Renal cortical epithelial cell (primary cell): ENCODE measurements at regions not wholly inside any gene's neighbourhood (a gene's known extent, or its start where the extent isn't known, plus 50 kb on each side); places are given as distances from the start of the nearest gene placed in this dataset.

Source experiments
- DNase-seq: peaks from one replicate; pipeline ENCODE4 v3.0.0-alpha.2; 2011; ENCODE audit warnings: low read depth

DNA sequence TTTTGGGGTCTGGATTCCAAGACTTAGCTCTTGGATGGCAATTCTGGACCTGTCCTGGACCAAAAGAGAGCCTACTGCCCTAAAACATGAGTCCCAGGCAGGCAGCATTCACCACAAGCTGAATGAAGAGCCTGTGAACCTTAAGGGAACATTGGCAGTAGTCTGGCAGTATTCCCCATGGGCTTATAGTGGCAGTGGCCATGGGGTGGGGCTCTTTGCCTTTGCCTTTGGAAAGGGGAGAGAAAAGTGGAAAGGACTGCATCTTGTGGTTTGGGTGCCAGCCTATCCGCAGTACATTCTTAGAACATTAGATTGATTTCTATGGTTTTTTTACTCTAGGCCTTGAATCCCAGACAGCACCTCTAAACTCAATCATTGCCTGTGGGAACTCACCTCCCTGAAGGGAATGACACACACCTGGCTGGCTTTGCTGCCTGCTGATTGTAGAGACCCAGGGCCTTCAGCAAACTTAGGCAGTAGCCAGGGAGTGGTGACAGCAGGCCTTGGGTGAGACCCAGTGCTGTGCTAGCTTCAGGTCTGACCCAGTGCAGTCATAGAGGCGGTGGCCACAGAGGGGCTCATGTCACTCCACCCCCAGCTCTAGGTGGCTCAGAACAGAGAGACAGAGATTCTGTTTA lies 216.3 kb downstream of the CETN3 start:
- no peak for DNase-seq

DNA sequence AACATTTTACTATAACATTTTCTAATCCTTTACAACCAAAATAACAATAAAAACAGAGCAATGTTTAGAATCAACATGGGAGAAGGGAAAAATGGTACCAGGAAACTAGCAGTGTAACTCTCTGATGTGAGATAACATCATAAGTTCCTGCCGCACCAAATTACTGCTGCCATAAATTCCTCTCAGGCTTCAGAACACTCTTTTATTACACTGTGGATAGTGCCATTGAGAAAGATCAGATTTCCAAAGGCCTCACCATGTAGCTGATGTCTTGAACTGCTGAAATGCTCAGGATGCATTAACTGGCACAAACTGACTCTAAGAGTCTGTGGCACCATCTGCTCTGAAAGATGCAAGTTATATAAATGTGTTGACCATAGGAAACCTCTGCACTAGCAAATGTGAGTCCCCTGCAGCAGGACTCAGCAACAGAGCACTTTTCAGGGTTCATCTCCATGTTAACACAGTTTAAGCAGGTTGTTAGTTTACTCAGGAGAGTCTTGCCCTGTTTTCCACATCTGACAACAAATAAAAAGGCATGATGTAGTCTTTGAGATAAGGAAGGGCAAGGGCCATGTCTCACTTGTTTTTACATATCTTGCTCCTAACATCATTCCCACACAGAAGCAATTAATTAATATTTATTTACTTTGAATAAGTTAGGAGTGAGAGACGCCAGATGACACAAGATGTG lies 218.1 kb downstream of the CETN3 start:
- DNase-seq: no peak

DNA sequence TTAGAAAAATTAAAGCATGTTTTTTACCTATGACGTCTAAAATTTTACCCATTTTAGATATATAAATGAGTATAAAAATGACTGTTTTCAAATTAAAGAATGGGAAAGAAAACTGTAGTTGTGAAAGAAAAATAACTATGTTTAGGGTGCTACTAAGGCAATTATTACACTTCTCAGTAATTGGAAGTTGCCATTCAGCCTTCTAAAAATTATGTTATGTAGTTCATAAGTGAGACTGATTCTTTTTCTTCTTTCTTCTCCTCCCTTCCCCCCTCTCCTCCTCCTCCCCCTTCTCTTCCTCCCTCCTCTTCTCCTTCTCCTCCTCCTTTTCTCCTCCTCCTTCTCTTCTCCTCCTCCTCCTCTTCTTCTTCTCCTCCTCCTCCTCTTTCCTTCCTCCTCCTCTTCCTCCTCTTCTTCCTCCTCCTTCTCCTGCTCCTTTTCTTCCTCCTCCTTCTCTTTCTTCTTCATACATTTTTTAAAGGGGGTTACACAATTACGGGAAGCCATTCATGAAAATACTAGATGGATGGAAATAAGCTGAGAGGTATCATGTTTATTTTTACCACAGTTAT lies 223.6 kb downstream of the CETN3 start:
- no peak for DNase-seq

DNA sequence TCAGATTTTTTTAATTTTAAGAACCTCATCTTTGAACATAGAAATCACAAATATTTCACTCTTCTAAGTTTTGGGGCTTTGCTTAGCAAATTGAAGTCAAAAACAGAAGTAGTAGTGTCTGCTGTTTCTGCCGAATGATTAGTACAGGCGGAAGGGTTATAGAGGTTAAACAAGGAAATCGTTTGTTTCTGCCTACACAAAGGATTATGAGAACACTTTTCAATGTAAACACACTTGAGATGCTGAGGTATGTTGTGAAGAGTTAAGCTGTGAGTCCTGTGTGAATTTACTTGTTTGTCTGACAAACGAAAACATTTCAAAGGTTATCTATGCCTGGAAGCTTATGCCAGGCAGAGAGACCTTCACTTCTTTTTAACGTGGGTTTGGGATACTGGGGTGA lies 224.8 kb downstream of the CETN3 start:
- DNase-seq: no peak

DNA sequence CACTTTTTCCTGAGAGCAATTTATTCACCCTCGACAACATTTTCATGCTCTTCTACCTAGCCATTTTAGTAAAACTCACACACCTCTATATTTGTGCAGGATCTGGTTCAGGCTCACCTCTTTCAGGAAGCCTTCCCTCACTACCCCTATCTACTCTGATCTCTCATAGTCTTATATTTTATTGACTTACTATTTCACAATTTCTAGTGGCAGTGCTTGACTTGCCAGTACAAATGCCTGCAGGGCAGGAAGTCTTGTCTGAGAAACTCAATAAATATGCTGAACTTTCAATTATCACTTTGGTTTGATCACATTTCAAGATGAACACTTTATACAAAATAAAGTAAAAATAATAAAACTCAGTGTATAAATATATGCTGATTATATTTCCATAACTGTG lies 226.8 kb downstream of the CETN3 start:
- DNase-seq: peak; percentile 3

DNA sequence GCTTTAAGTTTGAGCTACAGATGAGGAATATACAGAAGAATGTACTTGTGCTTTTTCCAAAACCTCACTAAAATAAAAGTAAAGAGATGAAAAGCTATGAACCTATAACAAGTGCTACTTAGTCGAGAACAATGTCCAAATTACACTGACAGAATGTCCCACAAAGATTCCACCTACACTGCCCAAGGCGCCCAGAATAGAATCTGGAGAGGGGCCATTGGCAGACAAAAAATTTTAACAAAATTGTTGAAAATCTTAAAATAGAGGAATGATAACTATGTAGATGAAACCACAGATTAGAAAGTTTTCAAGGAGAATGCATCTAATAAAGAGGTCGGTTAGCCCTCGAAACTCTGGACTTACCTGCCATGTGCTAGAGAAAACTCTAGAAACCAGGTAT lies 235.3 kb downstream of the CETN3 start:
- DNase-seq: no peak

DNA sequence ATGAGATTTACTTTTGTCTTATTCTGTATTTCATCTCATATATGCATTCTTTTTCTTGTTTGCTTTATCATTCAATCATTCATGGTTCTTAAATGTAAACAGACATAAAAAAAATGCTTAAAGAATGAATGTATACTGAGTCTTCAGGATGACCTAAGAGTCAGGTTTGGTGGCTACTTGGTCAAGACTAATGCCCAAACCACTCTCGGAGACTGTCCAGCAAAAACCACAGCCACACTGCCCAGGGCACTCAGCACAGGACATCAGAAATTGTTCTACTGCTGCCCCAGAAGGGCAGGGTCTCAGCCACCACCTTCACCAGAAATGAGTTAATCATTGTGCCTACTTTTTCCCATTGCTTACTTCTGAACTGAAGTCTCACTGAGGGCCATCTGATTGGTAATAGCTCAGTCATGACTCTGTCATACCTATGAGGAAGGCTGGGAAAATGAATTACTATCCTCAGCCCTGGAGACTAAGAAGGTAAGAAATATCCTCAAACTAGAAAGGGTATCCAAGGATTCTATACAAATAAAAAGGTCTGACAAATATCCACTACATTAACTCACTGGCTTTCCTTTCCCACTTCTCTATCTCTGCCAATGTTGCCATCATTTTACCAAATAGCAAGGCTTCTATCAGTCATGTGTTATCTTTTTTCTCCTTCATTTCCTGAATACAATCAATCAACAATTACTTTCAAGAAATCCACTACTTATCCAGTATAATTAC lies 236.1 kb downstream of the CETN3 start:
- no peak for DNase-seq

DNA sequence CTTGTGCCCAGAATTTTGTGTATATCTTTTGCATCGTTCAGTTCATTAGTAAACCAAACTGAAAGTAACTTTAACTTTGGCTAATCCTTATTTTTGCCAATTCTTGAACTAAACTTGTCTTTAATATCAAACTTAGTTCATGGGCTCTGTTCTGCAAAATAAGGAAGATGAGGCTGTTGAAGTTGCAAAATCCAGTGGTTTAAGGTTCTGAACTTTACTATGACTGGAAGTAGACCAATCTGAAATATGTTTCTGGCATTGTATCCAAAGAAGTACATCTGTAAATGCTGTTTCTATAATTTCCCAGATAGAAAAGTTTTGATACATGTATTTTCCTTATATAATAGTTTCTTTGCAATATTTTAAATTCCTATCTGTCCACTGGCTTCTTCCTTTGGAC lies 238.1 kb downstream of the CETN3 start:
- DNase-seq: no peak

DNA sequence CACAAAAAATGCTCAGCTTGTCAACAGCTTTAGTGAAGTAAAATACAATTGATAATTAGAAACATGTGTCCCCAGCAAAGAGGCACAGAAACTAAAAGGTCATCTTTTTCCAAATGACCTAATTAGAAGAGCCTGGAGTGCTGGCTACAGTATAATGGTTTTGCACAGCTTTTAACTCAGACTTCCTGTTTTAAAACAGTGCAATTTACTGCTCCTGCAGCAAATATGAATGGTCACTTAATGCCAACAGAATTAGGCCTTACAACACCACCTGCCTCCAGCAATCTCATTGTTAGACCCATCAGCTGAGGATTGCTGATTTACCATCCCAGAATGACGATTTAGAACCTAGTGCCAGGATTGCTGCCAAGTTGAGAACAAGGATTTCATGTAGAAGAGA lies 239.3 kb downstream of the CETN3 start:
- DNase-seq: no peak

DNA sequence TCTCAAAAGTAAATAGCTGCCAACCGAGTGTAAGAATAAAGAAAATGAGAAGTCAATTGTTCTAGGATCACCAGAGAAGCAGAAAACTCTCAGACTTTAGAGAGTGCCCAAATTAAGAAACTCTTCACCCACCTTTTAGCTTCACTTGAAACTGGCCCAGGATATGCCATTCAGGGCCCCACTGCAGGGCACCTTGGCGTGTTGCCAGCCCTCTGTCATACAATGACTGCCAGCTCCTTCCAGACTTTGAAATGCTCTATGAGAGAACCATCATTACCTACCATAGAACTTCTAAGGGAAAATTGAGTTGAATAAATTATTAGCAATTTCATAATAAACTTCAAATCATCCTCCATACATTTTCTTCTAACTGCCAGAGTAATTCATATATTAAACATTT lies 240.5 kb downstream of the CETN3 start:
- no peak for DNase-seq

DNA sequence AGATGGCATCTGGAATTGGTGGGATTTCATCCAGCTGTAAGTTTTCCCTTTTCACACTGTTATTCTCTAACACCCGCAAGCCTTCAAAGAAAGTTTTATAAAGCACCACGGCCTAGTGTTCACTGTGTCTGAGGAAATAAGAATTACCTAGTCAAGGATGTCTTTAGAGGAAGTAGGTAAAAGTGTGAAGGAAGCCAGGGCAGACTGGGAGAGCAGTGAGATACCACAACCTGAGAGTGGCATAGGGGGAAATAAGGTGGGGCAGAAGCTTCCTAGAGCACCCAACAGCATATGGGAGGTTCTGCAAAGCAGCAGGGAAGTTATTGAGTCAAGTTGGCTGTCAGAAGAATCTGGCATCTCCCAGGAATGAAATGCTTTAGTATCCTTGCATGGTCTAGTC lies 241.2 kb downstream of the CETN3 start:
- DNase-seq: no peak

DNA sequence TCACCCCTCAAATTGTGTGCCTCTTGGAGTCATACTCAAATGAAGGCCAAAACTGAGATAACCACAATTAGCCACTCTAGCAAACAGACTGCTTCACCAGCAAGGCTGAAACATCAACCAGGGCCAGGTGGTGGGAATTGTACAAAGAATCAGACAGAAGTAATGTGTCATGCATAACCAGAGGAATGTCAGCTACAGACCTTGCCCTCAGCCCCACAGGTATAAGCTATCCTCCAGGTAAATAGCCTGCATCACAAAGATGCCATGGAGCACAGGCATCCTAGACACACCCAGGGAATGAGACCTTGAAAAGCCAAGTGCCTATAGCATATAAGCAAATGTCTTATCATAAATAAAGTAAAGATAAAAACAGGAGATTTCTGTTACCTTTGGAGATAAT lies 242.7 kb downstream of the CETN3 start:
- DNase-seq: no peak

DNA sequence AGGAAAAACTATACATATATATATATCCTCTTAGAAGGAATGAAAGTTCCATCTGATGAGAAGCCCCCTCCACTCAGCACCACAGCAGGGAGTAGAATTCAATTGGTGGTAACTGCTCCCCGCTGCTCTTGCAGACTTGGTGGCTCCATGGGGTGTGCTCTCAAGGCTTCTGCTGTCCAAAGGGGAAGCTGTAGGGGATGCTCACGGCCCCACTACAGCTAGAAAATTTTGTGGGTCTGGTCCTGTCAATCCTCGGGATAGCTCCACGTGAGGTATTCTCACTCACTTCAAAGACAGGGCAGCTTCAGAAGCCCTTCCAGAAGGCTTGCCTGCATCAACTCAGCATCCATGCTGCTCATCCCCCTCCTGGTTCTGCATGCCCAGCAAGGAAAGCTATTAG lies 247.2 kb downstream of the CETN3 start:
- no peak for DNase-seq

DNA sequence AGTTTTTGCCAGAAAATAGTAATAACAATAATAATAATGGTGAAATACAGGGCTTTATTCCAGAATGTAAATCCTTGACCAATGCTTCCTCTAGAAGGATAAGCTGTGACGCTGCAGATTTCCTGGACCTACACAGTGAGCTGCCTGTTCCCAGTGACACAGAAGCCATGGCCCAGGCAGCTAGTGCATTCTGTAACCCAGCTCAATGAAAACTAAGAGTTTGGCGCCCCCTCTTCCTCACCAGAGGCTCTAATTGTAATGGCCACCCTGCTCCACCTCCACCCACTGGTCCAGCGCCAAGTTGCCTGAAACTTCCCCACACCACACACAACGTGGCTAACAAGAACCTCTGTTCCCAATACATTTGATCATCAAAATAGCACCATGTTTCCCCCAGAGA lies 248.1 kb downstream of the CETN3 start:
- no peak for DNase-seq

DNA sequence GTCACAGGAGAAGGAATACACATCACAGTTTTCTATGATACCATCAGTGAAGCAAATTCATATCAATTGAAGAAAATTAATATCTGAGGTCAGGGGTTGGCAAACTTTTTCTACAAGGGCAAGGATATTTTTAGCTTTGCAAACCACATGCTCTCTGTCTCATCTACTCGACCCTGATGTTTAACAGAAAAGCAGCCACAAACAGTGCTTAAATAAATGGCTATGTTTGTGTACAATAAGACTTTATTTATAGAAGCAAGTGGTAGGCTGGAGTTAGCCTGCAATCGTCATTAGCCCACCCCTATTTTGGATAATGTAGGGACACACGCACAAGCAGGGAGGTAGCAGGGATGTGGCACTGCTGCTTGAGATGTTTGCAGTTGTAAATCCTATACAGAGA lies 251.4 kb downstream of the CETN3 start:
- DNase-seq: no peak

DNA sequence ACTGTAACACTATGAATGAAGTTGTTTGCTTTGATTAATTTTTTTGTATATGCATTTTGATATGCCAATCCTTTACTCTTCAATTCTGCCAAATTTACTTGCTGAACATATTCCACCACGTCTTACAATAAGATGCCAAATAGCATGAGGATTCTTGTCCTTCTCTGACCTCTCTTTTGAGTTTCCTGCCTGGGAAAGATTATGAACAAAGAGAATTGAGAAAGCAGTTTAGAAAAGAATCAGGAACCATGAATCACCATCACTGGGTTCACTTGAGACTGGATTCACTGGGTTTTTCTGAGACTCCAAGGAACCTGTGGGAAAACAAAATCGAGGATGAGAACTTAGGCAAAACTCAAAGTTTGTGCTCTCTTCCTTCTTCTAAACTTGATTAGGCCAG lies 256.5 kb downstream of the CETN3 start:
- no peak for DNase-seq

DNA sequence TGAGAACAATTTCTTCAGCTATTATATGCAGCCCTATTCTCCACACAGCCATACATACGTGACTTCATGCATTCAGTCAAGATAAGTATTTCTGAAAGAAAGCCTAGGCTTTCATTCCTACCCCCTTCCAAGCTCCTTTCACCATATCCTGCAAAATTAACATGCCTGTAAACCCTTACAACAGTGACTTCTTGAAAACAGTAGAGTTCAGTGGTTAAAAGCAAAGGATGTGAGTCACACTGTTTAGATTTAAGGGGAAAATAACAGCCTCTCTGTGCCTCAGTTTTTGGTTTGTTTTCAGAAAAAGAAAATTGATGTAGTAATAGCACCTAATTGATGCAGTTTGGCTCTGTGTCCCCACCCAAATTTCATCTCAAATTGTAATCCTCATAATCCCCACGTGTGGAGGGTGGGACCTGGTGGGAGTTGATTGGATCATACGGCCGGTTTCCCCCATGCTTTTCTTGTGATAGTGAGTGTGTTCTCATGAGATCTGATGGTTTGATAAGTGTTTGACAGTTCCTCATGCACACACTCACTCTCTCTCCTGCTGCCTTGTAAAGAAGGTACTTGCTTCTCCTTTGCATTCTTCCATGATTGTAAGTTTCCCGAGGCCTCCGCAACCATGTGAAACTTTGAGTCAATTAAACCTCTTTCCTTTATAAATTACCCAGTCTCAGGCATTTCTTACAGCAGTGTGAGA lies 264.8 kb downstream of the CETN3 start:
- no peak for DNase-seq

DNA sequence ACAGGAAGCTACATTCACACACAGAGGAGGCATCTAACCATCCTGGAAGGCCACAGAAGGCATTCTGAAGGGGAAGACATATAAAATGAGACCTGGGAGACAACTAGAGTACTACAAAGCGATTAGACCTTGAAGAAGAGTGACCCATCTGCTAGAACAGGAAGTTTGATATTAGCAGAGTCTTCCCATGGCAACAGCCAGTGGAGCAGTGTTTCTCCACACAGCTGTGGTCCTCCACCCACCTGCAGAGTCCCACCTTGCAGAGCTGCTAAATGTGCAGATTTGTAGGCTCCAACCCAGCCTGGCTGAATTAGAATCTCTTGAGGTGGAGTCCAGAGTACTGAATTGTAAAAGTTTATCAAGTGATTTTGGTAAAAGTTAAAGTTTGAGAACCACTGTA lies 267.0 kb downstream of the CETN3 start:
- no peak for DNase-seq

DNA sequence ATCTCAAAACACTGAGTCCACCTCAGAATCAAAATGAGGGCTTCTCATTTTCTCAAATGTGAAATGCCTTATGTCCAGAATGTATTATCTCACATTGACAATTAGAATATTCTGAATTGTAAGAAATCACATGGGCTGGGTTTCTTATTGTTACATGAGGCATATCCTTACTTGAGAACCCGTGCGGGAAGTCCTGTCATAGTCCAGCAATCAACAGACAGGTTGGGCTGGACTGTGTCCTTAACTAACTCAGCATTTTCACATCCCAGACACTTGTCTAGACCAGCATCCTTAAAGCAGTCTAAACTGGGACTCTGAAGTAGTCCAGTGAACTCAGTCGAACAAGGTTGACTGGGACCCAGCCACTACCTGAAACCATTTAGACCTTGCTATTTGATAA lies 267.6 kb downstream of the CETN3 start:
- DNase-seq: no peak

DNA sequence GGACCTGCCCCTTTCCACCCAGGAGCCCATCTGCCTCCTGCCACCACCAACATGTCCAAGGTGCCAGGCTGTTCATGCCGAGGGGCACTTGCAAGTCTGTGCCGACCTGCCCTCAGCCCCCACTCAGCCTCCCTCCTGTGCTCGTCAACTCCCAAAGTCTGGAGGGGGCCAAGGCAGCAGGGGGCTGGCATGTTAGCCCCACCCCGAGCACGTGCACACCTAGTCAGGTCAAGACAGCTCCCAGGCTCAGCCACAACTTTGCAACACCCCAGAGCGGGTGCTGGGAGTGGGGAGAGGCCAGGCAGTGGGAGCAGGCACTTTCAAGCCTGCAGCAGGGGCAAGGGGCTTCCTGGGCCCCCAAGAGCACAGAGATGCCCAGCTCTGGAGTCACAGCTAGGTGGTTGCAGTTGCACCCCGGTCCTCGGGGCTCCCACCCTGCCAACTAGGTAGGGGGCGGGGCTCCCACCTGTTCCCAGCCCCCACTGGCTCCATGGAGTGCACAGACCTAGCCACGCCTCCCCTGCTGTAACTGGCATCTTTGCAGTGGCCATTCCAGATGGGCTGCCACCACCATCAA lies 272.5 kb downstream of the CETN3 start:
- no peak for DNase-seq

DNA sequence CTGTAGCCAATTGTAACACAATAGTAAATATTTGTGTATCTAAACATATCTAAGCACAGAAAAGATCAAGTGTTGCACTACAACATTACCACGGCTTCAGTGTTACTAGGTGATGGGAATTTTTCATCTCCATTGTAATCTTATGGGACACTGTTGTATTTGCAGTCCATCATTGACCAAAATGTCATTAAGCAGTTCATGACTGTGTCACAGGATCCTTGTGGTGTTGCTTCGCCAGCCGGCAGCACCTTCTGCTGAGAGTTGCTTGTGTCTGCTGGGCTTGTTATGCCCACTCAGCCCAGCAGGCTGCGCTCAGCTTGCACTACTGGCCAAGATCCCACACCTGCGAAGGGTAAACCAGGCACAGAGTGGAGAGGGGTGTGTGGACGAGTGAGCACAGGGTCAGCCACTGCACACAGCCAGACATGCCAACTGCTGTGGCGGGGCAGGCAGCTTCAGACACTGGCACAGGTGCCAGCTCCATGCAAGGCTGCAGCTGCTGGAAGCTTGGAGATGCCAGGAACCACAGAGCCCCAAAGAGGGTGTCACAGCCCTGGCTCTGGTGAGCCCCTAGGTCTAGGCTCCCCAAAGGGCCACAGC lies 273.7 kb downstream of the CETN3 start:
- no peak for DNase-seq

DNA sequence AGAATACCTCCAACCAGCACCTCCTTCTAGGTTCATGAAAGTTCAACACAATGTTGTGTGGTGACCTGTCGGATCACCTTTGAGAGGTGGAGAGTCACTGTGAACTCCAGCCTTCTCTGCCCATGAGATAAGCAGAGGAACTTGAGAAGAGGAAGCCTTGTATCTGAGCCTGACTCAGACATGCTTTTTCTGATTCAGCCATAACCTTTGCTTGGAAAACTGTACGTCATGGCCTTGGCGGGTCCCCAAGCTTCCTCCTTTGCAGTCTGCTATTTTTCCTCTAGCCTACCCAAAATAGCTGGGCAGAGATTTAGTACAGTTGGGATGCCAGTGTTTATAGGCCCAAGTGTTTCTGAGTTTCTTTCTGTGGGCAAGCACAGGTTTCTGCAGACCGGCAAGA lies 274.7 kb downstream of the CETN3 start:
- no peak for DNase-seq
